Right lobe of liver (tissue), 4 donors: ENCODE measurements at regions not wholly inside any gene's neighbourhood (a gene's known extent, or its start where the extent isn't known, plus 50 kb on each side); places are given as distances from the start of the nearest gene placed in this dataset.

ENCODE experiments used
- POLR2A ChIP-seq: fragments of 450-650 bp; IDR thresholded peaks from one replicate; pipeline ENCODE4 v1.6.1; 2017; ENCODE audit warnings: antibody characterized with exemption, mild to moderate bottlenecking
- TF ChIP-seq, protein P1 (sequence below), 4 donors: fragments of 200-600 bp in 3 of 4; fragments of 450-650 bp in 1 of 4; IDR thresholded peaks; one replicate each; pipeline versions ENCODE4 v1.5.1 to v1.8.0; 2016 to 2022; ENCODE audit warnings: antibody characterized with exemption in 4 of 4, mild to moderate bottlenecking in 2 of 4
- donor health status: DM: no; HTN: no; CAD: no.
- donor health status: DM: no; HTN: no; CAD: no.
- donor health status: DM: no; HTN: yes; CAD: no.

GRCh38 chr5:96320797-96321196, 112.3 kb downstream of the PCSK1 start:
- TF ChIP-seq, protein P1, sequence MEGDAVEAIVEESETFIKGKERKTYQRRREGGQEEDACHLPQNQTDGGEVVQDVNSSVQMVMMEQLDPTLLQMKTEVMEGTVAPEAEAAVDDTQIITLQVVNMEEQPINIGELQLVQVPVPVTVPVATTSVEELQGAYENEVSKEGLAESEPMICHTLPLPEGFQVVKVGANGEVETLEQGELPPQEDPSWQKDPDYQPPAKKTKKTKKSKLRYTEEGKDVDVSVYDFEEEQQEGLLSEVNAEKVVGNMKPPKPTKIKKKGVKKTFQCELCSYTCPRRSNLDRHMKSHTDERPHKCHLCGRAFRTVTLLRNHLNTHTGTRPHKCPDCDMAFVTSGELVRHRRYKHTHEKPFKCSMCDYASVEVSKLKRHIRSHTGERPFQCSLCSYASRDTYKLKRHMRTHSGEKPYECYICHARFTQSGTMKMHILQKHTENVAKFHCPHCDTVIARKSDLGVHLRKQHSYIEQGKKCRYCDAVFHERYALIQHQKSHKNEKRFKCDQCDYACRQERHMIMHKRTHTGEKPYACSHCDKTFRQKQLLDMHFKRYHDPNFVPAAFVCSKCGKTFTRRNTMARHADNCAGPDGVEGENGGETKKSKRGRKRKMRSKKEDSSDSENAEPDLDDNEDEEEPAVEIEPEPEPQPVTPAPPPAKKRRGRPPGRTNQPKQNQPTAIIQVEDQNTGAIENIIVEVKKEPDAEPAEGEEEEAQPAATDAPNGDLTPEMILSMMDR (IDR thresholded peaks at IDR 0.05) = no peak
- no peak for TF ChIP-seq POLR2A
